GM23338 (cell line): ENCODE measurements at regions not wholly inside any gene's neighbourhood (a gene's known extent, or its start where the extent isn't known, plus 50 kb on each side); places are given as distances from the start of the nearest gene placed in this dataset.

Experiments used
- ATAC-seq: fragments of 200-7000 bp; cut with Tn5 transposase; 3 replicates; pipeline ENCODE4 v1.9.1; 2020
- DNase-seq: peaks from one replicate; pipeline ENCODE4 v3.0.0-alpha.2; 2015; ENCODE audit warnings: low spot score
- H2AFZ ChIP-seq: fragments of 200-600 bp; sonication (generic); 2 replicates; pipeline ENCODE4 v1.8.0; 2016; ENCODE audit warnings: antibody characterized with exemption, mild to moderate bottlenecking, moderate library complexity
- H3F3A ChIP-seq: fragments of 200-600 bp; sonication (generic); replicated peaks from 2 replicates; pipeline ENCODE4 v1.8.0; 2017; ENCODE audit warnings: antibody characterized with exemption, mixed run types, low read depth
- H3K27ac ChIP-seq: fragments of 200-600 bp; sonication (generic); 2 replicates; pipeline ENCODE4 v1.6.1; 2016; ENCODE audit warnings: low read depth
- H3K27me3 ChIP-seq: fragments of 200-600 bp; sonication (generic); 2 replicates; pipeline ENCODE4 v1.8.0; 2016; ENCODE audit warnings: mild to moderate bottlenecking, mixed run types, moderate library complexity; ENCODE audit not compliant: insufficient read depth
- H3K36me3 ChIP-seq: fragments of 200-600 bp; sonication (generic); 2 replicates; pipeline ENCODE4 v1.8.0; 2016; ENCODE audit warnings: mild to moderate bottlenecking; ENCODE audit not compliant: insufficient read depth
- H3K4me1 ChIP-seq: fragments of 200-600 bp; sonication (generic); 2 replicates; pipeline ENCODE4 v1.8.0; 2016; ENCODE audit warnings: mild to moderate bottlenecking, moderate library complexity; ENCODE audit not compliant: insufficient read depth
- H3K4me2 ChIP-seq: fragments of 200-600 bp; sonication (generic); 2 replicates; pipeline ENCODE4 v1.7.1; 2017; ENCODE audit warnings: mixed run types
- H3K4me3 ChIP-seq: fragments of 200-600 bp; sonication (generic); 2 replicates; pipeline ENCODE4 v1.6.1; 2016; ENCODE audit warnings: mixed run types
- H3K79me2 ChIP-seq: fragments of 200-600 bp; sonication (generic); replicated peaks from 2 replicates; pipeline ENCODE4 v1.8.0; 2017; ENCODE audit warnings: mild to moderate bottlenecking; ENCODE audit not compliant: insufficient read depth
- H3K9me2 ChIP-seq: fragments of 200-600 bp; sonication (generic); 2 replicates; pipeline ENCODE4 v1.8.0; 2017; ENCODE audit not compliant: insufficient read depth
- H4K20me1 ChIP-seq: fragments of 200-600 bp; sonication (generic); replicated peaks from 2 replicates; pipeline ENCODE4 v1.8.0; 2017; ENCODE audit warnings: mild to moderate bottlenecking; ENCODE audit not compliant: insufficient read depth
- H3K27ac Mint-ChIP-seq: 2 replicates; pipeline ENCODE4 v1.8.0; 2020; ENCODE audit warnings: inconsistent platforms, mild to moderate bottlenecking, moderate library complexity, mixed read lengths
- H3K27me3 Mint-ChIP-seq: 3 replicates; pipeline ENCODE4 v1.8.0; 2022; ENCODE audit warnings: low read depth, mild to moderate bottlenecking, moderate library complexity, mixed read lengths, inconsistent platforms; ENCODE audit not compliant: insufficient read depth, poor library complexity
- H3K36me3 Mint-ChIP-seq: 3 replicates; pipeline ENCODE4 v1.8.0; 2021; ENCODE audit warnings: low read depth, mild to moderate bottlenecking, inconsistent platforms, moderate library complexity, mixed read lengths
- H3K4me1 Mint-ChIP-seq: 3 replicates; pipeline ENCODE4 v1.8.0; 2020; ENCODE audit warnings: mild to moderate bottlenecking, inconsistent platforms, mixed read lengths
- H3K4me3 Mint-ChIP-seq: 3 replicates; pipeline ENCODE4 v1.8.0; 2021; ENCODE audit warnings: moderate library complexity, mild to moderate bottlenecking, inconsistent platforms, mixed read lengths
- H3K9me3 Mint-ChIP-seq: 3 replicates; pipeline ENCODE4 v1.8.0; 2020; ENCODE audit warnings: moderate library complexity, mild to moderate bottlenecking, inconsistent platforms, mixed read lengths
- EZH2phosphoT487 ChIP-seq: fragments of 200-600 bp; sonication (generic); IDR thresholded peaks from one replicate; pipeline ENCODE4 v1.8.1; 2018; ENCODE audit warnings: antibody characterized with exemption; ENCODE audit not compliant: unreplicated experiment
- NANOG ChIP-seq: IDR thresholded peaks from 2 replicates; pipeline ENCODE4 v1.6.1; 2016; ENCODE audit warnings: antibody characterized with exemption, borderline replicate concordance
- STAT1 ChIP-seq: IDR thresholded peaks from one replicate; pipeline ENCODE4 v1.6.1; 2016; ENCODE audit warnings: antibody characterized with exemption; ENCODE audit not compliant: unreplicated experiment
- ZNF114 ChIP-seq: fragments of 250-450 bp; sonication (Bioruptor Pico); IDR thresholded peaks from 2 replicates; pipeline ENCODE4 v1.5.0; 2020; ENCODE audit warnings: mild to moderate bottlenecking, moderate library complexity
- ZNF331 ChIP-seq: fragments of 250-450 bp; sonication (Bioruptor Pico); IDR thresholded peaks from 2 replicates; pipeline ENCODE4 v1.5.0; 2020; ENCODE audit warnings: low read depth, mild to moderate bottlenecking, moderate library complexity
- TF ChIP-seq, protein P1 (sequence below): fragments of 250-450 bp; sonication (Bioruptor Pico); IDR thresholded peaks from 2 replicates; pipeline ENCODE4 v1.5.0; 2020; ENCODE audit warnings: mild to moderate bottlenecking, moderate library complexity

DNA sequence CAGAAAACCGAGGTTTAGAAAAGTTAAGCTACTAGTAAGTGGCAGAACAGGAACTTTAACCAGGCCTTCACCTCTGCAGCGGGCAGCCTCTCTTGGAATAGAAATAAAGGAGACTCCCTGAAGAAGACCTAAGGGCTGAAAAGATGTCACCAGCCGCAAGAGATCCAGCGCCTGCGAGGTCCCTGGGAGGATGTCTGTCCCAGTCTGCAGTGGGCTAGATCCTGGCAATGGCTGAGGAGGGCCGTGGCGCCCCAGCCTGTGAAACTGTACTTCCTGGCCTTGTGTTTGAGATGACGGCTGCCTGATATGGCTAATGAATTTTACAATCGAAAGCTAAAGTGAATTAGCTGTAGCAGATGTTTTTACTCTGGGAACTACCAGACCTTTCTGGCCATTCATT, 300.6 kb upstream of the SALL3 start (continued):
- TF ChIP-seq, protein P1, sequence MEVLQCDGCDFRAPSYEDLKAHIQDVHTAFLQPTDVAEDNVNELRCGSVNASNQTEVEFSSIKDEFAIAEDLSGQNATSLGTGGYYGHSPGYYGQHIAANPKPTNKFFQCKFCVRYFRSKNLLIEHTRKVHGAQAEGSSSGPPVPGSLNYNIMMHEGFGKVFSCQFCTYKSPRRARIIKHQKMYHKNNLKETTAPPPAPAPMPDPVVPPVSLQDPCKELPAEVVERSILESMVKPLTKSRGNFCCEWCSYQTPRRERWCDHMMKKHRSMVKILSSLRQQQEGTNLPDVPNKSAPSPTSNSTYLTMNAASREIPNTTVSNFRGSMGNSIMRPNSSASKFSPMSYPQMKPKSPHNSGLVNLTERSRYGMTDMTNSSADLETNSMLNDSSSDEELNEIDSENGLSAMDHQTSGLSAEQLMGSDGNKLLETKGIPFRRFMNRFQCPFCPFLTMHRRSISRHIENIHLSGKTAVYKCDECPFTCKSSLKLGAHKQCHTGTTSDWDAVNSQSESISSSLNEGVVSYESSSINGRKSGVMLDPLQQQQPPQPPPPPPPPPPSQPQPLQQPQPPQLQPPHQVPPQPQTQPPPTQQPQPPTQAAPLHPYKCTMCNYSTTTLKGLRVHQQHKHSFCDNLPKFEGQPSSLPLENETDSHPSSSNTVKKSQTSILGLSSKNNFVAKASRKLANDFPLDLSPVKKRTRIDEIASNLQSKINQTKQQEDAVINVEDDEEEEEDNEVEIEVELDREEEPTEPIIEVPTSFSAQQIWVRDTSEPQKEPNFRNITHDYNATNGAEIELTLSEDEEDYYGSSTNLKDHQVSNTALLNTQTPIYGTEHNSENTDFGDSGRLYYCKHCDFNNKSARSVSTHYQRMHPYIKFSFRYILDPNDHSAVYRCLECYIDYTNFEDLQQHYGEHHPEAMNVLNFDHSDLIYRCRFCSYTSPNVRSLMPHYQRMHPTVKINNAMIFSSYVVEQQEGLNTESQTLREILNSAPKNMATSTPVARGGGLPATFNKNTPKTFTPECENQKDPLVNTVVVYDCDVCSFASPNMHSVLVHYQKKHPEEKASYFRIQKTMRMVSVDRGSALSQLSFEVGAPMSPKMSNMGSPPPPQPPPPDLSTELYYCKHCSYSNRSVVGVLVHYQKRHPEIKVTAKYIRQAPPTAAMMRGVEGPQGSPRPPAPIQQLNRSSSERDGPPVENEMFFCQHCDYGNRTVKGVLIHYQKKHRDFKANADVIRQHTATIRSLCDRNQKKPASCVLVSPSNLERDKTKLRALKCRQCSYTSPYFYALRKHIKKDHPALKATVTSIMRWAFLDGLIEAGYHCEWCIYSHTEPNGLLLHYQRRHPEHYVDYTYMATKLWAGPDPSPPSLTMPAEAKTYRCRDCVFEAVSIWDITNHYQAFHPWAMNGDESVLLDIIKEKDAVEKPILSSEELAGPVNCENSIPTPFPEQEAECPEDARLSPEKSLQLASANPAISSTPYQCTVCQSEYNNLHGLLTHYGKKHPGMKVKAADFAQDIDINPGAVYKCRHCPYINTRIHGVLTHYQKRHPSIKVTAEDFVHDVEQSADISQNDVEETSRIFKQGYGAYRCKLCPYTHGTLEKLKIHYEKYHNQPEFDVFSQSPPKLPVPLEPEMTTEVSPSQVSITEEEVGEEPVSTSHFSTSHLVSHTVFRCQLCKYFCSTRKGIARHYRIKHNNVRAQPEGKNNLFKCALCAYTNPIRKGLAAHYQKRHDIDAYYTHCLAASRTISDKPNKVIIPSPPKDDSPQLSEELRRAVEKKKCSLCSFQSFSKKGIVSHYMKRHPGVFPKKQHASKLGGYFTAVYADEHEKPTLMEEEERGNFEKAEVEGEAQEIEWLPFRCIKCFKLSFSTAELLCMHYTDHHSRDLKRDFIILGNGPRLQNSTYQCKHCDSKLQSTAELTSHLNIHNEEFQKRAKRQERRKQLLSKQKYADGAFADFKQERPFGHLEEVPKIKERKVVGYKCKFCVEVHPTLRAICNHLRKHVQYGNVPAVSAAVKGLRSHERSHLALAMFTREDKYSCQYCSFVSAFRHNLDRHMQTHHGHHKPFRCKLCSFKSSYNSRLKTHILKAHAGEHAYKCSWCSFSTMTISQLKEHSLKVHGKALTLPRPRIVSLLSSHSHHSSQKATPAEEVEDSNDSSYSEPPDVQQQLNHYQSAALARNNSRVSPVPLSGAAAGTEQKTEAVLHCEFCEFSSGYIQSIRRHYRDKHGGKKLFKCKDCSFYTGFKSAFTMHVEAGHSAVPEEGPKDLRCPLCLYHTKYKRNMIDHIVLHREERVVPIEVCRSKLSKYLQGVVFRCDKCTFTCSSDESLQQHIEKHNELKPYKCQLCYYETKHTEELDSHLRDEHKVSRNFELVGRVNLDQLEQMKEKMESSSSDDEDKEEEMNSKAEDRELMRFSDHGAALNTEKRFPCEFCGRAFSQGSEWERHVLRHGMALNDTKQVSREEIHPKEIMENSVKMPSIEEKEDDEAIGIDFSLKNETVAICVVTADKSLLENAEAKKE (CRISPR knock-in tag): no peak
- TF ChIP-seq ZNF114 (CRISPR knock-in tag): no peak
- TF ChIP-seq ZNF331 (CRISPR knock-in tag): no peak

DNA sequence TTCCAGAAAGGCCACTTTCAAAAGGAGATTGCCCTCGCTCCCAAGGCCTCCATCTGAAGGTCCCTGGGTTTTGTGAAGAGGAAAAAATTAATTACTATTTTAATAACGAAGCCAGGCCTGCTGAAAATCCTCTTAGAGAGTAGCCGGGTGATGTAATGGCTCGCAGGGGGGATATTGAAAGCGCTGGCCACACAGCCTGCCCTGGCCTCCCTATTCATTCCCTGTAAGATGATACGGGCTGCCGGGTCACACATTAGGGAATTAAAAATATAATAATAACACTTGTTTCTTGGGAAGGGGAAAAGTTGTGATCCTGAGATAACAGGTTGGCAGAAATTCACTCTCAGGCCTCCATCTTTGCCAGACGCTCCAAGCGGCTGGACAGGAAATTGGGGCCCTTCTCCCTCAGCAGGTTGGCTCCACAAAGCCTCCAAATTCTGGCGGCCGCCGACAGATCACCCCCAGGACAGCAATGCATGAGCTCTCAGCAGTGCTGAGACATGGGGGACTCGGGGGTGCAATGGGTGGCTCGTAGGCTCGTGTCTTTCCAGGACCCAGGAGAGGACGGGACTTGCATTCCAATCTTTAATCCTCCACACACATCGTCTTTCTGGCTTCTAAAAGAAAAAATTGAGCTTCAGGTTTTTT, 299.9 kb upstream of the SALL3 start:
- Mint-ChIP-seq H3K36me3 (peaks cover 26% of the 10 kb centered on the region), H3K4me1 (no peaks in the 10 kb centered on the region; the same call in 2 of the 3 replicates), H3K4me3 (no peak overlapping the region), H3K27ac (no peak overlapping the region), H3K9me3 (peaks cover 99% of the 10 kb centered on the region), H3K27me3 (peaks cover 8% of the 10 kb centered on the region)
- TF ChIP-seq ZNF114 (CRISPR knock-in tag) (no peak), EZH2phosphoT487 (no peak), STAT1 (no peak), NANOG (no peak)
- TF ChIP-seq, protein P1 (CRISPR knock-in tag): no peak
- Histone ChIP-seq H3K27me3 (no peaks in the 10 kb centered on the region), H3K9me2 (no peaks in the 10 kb centered on the region), H2AFZ (no peak overlapping the region), H3K4me3 (no peak overlapping the region), H3K4me2 (no peak overlapping the region), H3K27ac (no peak overlapping the region), H3K4me1 (no peaks in the 10 kb centered on the region), H3K36me3 (no peaks in the 10 kb centered on the region), H3F3A (no peaks in the 10 kb centered on the region), H3K79me2 (no peaks in the 10 kb centered on the region), H4K20me1 (no peaks in the 10 kb centered on the region)
- no peak for ATAC-seq
- DNase-seq: no peak
